GM23338 (cell line): ENCODE measurements at regions not wholly inside any gene's neighbourhood (a gene's known extent, or its start where the extent isn't known, plus 50 kb on each side); places are given as distances from the start of the nearest gene placed in this dataset.

Experiments
- ATAC-seq: fragments of 200-7000 bp; cut with Tn5 transposase; 3 replicates; pipeline ENCODE4 v1.9.1; 2020
- DNase-seq: peaks from one replicate; pipeline ENCODE4 v3.0.0-alpha.2; 2015; ENCODE audit warnings: low spot score
- H2AFZ ChIP-seq: fragments of 200-600 bp; sonication (generic); 2 replicates; pipeline ENCODE4 v1.8.0; 2016; ENCODE audit warnings: antibody characterized with exemption, mild to moderate bottlenecking, moderate library complexity
- H3F3A ChIP-seq: fragments of 200-600 bp; sonication (generic); replicated peaks from 2 replicates; pipeline ENCODE4 v1.8.0; 2017; ENCODE audit warnings: antibody characterized with exemption, mixed run types, low read depth
- H3K27ac ChIP-seq: fragments of 200-600 bp; sonication (generic); 2 replicates; pipeline ENCODE4 v1.6.1; 2016; ENCODE audit warnings: low read depth
- H3K27me3 ChIP-seq: fragments of 200-600 bp; sonication (generic); 2 replicates; pipeline ENCODE4 v1.8.0; 2016; ENCODE audit warnings: mild to moderate bottlenecking, mixed run types, moderate library complexity; ENCODE audit not compliant: insufficient read depth
- H3K36me3 ChIP-seq: fragments of 200-600 bp; sonication (generic); 2 replicates; pipeline ENCODE4 v1.8.0; 2016; ENCODE audit warnings: mild to moderate bottlenecking; ENCODE audit not compliant: insufficient read depth
- H3K4me1 ChIP-seq: fragments of 200-600 bp; sonication (generic); 2 replicates; pipeline ENCODE4 v1.8.0; 2016; ENCODE audit warnings: mild to moderate bottlenecking, moderate library complexity; ENCODE audit not compliant: insufficient read depth
- H3K4me2 ChIP-seq: fragments of 200-600 bp; sonication (generic); 2 replicates; pipeline ENCODE4 v1.7.1; 2017; ENCODE audit warnings: mixed run types
- H3K4me3 ChIP-seq: fragments of 200-600 bp; sonication (generic); 2 replicates; pipeline ENCODE4 v1.6.1; 2016; ENCODE audit warnings: mixed run types
- H3K79me2 ChIP-seq: fragments of 200-600 bp; sonication (generic); replicated peaks from 2 replicates; pipeline ENCODE4 v1.8.0; 2017; ENCODE audit warnings: mild to moderate bottlenecking; ENCODE audit not compliant: insufficient read depth
- H3K9me2 ChIP-seq: fragments of 200-600 bp; sonication (generic); 2 replicates; pipeline ENCODE4 v1.8.0; 2017; ENCODE audit not compliant: insufficient read depth
- H4K20me1 ChIP-seq: fragments of 200-600 bp; sonication (generic); replicated peaks from 2 replicates; pipeline ENCODE4 v1.8.0; 2017; ENCODE audit warnings: mild to moderate bottlenecking; ENCODE audit not compliant: insufficient read depth
- H3K27ac Mint-ChIP-seq: 2 replicates; pipeline ENCODE4 v1.8.0; 2020; ENCODE audit warnings: inconsistent platforms, mild to moderate bottlenecking, moderate library complexity, mixed read lengths
- H3K27me3 Mint-ChIP-seq: 3 replicates; pipeline ENCODE4 v1.8.0; 2022; ENCODE audit warnings: low read depth, mild to moderate bottlenecking, moderate library complexity, mixed read lengths, inconsistent platforms; ENCODE audit not compliant: insufficient read depth, poor library complexity
- H3K36me3 Mint-ChIP-seq: 3 replicates; pipeline ENCODE4 v1.8.0; 2021; ENCODE audit warnings: low read depth, mild to moderate bottlenecking, inconsistent platforms, moderate library complexity, mixed read lengths
- H3K4me1 Mint-ChIP-seq: 3 replicates; pipeline ENCODE4 v1.8.0; 2020; ENCODE audit warnings: mild to moderate bottlenecking, inconsistent platforms, mixed read lengths
- H3K4me3 Mint-ChIP-seq: 3 replicates; pipeline ENCODE4 v1.8.0; 2021; ENCODE audit warnings: moderate library complexity, mild to moderate bottlenecking, inconsistent platforms, mixed read lengths
- H3K9me3 Mint-ChIP-seq: 3 replicates; pipeline ENCODE4 v1.8.0; 2020; ENCODE audit warnings: moderate library complexity, mild to moderate bottlenecking, inconsistent platforms, mixed read lengths
- ZNF331 ChIP-seq: fragments of 250-450 bp; sonication (Bioruptor Pico); IDR thresholded peaks from 2 replicates; pipeline ENCODE4 v1.5.0; 2020; ENCODE audit warnings: low read depth, mild to moderate bottlenecking, moderate library complexity
- TF ChIP-seq, protein P1 (sequence below): IDR thresholded peaks from 2 replicates; pipeline ENCODE4 v1.6.1; 2016; ENCODE audit warnings: antibody characterized with exemption
- TF ChIP-seq, protein P2 (sequence below): IDR thresholded peaks from one replicate; pipeline ENCODE4 v1.6.1; 2018; ENCODE audit warnings: antibody characterized with exemption; ENCODE audit not compliant: unreplicated experiment
- TF ChIP-seq, protein P3 (sequence below): fragments of 250-450 bp; sonication (Bioruptor Pico); IDR thresholded peaks from 2 replicates; pipeline ENCODE4 v1.5.0; 2020; ENCODE audit warnings: mild to moderate bottlenecking, moderate library complexity

DNA sequence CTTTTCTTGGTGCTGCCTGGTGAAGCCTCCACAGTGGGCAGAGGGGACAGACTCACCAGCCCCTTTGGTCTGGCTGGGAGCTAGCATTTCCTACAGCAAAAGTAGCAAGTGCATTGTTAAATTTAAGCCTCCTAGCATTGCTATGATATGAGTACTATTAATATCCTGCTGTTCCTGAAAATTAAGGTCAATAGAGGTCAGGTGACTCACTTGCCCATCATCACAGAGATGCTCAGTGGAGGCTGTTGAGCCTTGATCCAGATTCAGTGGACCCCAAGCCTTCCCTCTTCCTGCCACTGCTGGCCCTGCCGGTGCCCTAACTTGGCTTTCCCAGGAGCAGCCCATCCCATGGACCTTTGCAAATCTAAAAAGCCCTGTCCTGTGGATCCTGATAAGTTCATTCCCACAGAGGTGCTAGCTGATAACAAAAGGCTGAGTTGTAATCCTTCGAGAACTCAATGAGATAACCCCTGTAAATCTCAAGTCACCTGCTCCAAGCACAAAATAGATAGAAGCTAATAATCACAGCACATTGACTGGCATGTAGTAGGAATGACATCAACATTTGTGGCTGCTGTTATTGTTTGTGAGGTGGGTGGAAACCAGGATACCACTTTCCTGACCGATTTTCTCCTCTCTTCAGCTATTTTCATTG lies 84.4 kb downstream of the THNSL2 start (continued):
- TF ChIP-seq, protein P1, sequence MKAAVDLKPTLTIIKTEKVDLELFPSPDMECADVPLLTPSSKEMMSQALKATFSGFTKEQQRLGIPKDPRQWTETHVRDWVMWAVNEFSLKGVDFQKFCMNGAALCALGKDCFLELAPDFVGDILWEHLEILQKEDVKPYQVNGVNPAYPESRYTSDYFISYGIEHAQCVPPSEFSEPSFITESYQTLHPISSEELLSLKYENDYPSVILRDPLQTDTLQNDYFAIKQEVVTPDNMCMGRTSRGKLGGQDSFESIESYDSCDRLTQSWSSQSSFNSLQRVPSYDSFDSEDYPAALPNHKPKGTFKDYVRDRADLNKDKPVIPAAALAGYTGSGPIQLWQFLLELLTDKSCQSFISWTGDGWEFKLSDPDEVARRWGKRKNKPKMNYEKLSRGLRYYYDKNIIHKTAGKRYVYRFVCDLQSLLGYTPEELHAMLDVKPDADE, result no peak

DNA sequence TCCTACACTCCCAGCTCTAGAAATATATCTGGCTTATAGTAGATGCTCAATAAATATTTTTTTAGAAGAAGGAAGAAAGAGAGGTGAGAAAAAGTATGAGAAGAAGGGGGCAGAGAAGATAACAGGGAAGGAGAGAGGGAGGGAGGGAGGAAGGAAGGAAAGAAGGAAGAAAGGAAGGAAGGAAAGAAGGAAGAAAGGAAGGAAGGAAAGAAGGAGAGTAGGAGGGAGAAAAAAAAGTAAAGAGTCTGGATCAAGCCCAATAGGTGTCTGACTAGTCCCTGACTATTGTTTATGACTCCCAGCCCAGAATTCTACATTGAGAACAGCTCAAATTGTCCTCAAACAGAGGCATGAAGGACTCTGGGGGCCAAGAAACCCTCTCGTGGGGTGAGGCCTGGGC lies 83.9 kb downstream of the THNSL2 start:
- Histone ChIP-seq H4K20me1 (no peaks in the 10 kb centered on the region), H3K4me1 (no peaks in the 10 kb centered on the region), H2AFZ (no peak overlapping the region), H3K9me2 (peaks cover 8% of the 10 kb centered on the region; the same call in 1 of the 2 replicates), H3K27me3 (no peaks in the 10 kb centered on the region), H3K79me2 (no peaks in the 10 kb centered on the region), H3K4me2 (no peak overlapping the region), H3F3A (no peaks in the 10 kb centered on the region), H3K36me3 (no peaks in the 10 kb centered on the region), H3K27ac (no peak overlapping the region), H3K4me3 (no peak overlapping the region)
- no peak overlapping the region for H3K27ac Mint-ChIP-seq
- H3K4me3 Mint-ChIP-seq, result no peak overlapping the region
- no peak for TF ChIP-seq ZNF331
- TF ChIP-seq, protein P2, sequence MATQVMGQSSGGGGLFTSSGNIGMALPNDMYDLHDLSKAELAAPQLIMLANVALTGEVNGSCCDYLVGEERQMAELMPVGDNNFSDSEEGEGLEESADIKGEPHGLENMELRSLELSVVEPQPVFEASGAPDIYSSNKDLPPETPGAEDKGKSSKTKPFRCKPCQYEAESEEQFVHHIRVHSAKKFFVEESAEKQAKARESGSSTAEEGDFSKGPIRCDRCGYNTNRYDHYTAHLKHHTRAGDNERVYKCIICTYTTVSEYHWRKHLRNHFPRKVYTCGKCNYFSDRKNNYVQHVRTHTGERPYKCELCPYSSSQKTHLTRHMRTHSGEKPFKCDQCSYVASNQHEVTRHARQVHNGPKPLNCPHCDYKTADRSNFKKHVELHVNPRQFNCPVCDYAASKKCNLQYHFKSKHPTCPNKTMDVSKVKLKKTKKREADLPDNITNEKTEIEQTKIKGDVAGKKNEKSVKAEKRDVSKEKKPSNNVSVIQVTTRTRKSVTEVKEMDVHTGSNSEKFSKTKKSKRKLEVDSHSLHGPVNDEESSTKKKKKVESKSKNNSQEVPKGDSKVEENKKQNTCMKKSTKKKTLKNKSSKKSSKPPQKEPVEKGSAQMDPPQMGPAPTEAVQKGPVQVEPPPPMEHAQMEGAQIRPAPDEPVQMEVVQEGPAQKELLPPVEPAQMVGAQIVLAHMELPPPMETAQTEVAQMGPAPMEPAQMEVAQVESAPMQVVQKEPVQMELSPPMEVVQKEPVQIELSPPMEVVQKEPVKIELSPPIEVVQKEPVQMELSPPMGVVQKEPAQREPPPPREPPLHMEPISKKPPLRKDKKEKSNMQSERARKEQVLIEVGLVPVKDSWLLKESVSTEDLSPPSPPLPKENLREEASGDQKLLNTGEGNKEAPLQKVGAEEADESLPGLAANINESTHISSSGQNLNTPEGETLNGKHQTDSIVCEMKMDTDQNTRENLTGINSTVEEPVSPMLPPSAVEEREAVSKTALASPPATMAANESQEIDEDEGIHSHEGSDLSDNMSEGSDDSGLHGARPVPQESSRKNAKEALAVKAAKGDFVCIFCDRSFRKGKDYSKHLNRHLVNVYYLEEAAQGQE, result no peak
- ATAC-seq (no peak), DNase-seq (no peak)
- H3K36me3 Mint-ChIP-seq, result no peaks in the 10 kb centered on the region
- H3K9me3 Mint-ChIP-seq, result no peaks in the 10 kb centered on the region
- peaks cover 3% of the 10 kb centered on the region for H3K27me3 Mint-ChIP-seq
- H3K4me1 Mint-ChIP-seq, result no peaks in the 10 kb centered on the region

DNA sequence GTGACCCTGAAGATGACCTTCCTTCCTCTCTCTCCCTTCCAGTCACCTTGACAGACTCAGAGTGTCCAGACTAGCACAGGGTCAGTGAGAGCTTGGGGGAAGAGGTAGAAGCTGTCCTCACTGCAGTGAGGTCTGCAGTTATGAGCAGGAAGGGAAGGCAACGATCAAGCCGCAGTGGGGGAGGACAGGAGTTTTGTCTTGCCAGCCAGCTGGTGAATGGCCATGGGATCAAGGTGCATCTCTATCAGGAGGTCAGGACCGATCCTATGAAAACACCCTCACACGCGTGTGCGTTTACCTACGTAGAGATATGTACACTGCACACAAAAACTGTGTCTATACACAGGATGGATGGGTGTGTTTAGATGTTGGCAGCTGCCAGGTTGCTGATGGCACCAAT lies 83.2 kb downstream of the THNSL2 start:
- no peaks in the 10 kb centered on the region for H3K36me3 Mint-ChIP-seq
- H3K4me3 Mint-ChIP-seq, result no peak overlapping the region
- TF ChIP-seq, protein P2, result no peak
- TF ChIP-seq, protein P3, sequence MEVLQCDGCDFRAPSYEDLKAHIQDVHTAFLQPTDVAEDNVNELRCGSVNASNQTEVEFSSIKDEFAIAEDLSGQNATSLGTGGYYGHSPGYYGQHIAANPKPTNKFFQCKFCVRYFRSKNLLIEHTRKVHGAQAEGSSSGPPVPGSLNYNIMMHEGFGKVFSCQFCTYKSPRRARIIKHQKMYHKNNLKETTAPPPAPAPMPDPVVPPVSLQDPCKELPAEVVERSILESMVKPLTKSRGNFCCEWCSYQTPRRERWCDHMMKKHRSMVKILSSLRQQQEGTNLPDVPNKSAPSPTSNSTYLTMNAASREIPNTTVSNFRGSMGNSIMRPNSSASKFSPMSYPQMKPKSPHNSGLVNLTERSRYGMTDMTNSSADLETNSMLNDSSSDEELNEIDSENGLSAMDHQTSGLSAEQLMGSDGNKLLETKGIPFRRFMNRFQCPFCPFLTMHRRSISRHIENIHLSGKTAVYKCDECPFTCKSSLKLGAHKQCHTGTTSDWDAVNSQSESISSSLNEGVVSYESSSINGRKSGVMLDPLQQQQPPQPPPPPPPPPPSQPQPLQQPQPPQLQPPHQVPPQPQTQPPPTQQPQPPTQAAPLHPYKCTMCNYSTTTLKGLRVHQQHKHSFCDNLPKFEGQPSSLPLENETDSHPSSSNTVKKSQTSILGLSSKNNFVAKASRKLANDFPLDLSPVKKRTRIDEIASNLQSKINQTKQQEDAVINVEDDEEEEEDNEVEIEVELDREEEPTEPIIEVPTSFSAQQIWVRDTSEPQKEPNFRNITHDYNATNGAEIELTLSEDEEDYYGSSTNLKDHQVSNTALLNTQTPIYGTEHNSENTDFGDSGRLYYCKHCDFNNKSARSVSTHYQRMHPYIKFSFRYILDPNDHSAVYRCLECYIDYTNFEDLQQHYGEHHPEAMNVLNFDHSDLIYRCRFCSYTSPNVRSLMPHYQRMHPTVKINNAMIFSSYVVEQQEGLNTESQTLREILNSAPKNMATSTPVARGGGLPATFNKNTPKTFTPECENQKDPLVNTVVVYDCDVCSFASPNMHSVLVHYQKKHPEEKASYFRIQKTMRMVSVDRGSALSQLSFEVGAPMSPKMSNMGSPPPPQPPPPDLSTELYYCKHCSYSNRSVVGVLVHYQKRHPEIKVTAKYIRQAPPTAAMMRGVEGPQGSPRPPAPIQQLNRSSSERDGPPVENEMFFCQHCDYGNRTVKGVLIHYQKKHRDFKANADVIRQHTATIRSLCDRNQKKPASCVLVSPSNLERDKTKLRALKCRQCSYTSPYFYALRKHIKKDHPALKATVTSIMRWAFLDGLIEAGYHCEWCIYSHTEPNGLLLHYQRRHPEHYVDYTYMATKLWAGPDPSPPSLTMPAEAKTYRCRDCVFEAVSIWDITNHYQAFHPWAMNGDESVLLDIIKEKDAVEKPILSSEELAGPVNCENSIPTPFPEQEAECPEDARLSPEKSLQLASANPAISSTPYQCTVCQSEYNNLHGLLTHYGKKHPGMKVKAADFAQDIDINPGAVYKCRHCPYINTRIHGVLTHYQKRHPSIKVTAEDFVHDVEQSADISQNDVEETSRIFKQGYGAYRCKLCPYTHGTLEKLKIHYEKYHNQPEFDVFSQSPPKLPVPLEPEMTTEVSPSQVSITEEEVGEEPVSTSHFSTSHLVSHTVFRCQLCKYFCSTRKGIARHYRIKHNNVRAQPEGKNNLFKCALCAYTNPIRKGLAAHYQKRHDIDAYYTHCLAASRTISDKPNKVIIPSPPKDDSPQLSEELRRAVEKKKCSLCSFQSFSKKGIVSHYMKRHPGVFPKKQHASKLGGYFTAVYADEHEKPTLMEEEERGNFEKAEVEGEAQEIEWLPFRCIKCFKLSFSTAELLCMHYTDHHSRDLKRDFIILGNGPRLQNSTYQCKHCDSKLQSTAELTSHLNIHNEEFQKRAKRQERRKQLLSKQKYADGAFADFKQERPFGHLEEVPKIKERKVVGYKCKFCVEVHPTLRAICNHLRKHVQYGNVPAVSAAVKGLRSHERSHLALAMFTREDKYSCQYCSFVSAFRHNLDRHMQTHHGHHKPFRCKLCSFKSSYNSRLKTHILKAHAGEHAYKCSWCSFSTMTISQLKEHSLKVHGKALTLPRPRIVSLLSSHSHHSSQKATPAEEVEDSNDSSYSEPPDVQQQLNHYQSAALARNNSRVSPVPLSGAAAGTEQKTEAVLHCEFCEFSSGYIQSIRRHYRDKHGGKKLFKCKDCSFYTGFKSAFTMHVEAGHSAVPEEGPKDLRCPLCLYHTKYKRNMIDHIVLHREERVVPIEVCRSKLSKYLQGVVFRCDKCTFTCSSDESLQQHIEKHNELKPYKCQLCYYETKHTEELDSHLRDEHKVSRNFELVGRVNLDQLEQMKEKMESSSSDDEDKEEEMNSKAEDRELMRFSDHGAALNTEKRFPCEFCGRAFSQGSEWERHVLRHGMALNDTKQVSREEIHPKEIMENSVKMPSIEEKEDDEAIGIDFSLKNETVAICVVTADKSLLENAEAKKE, result no peak

More for the DNA sequence above, 83.2 kb downstream of the THNSL2 start:
- peaks cover 3% of the 10 kb centered on the region for H3K27me3 Mint-ChIP-seq
- peaks cover 8% of the 10 kb centered on the region; the same call in 1 of the 2 replicates for H3K9me2 ChIP-seq
- H3K4me3 ChIP-seq, result no peak overlapping the region
- no peaks in the 10 kb centered on the region for H3F3A ChIP-seq
- no peaks in the 10 kb centered on the region for H4K20me1 ChIP-seq
- H3K27ac Mint-ChIP-seq, result no peak overlapping the region
- H3K9me3 Mint-ChIP-seq, result 0 out of 3 replicates have a peak, but pooled peaks cover 2% of the 10 kb centered on the region
- no peak overlapping the region for H3K4me2 ChIP-seq
- no peak for ATAC-seq
- no peaks in the 10 kb centered on the region for H3K79me2 ChIP-seq
- H3K27ac ChIP-seq, result no peak overlapping the region
- no peak overlapping the region for H2AFZ ChIP-seq
- H3K36me3 ChIP-seq, result no peaks in the 10 kb centered on the region
- H3K4me1 Mint-ChIP-seq, result no peaks in the 10 kb centered on the region
- DNase-seq, result no peak
- H3K4me1 ChIP-seq, result no peaks in the 10 kb centered on the region
- no peaks in the 10 kb centered on the region for H3K27me3 ChIP-seq
